Kidney tubule cell (primary cell): ENCODE measurements at regions not wholly inside any gene's neighbourhood (a gene's known extent, or its start where the extent isn't known, plus 50 kb on each side); places are given as distances from the start of the nearest gene placed in this dataset.
A peak's percentile ranks its signal among the peaks of the same experiment; 100 is the strongest.
"Not testable (repeated sequence)": the region's sequence is repeated elsewhere in the genome, so short reads cannot be mapped to it uniquely, and the experiment has no call there.

ENCODE experiments used
- DNase-seq: peaks from one replicate; pipeline ENCODE4 v3.0.0-alpha.2; 2018; ENCODE audit warnings: low spot score

- no peak for DNase-seq
Measured at GRCh38 chr5:23721336-23721735, 213.9 kb downstream of the PRDM9 start.

- DNase-seq = no peak
Measured at GRCh38 chr5:23727271-23727670, 219.9 kb downstream of the PRDM9 start.

GRCh38 chr5:23730023-23730422 lies 222.6 kb downstream of the PRDM9 start:
- DNase-seq = no peak

- no peak for DNase-seq
Measured at GRCh38 chr5:23740029-23740428, 232.6 kb downstream of the PRDM9 start.

- no peak for DNase-seq
Measured at GRCh38 chr5:23742701-23743100, 235.3 kb downstream of the PRDM9 start.

- no peak for DNase-seq
Measured at GRCh38 chr5:23755906-23756305, 248.5 kb downstream of the PRDM9 start.

- DNase-seq = no peak
Measured at GRCh38 chr5:23756779-23757178, 249.4 kb downstream of the PRDM9 start.

GRCh38 chr5:23763170-23763569 lies 255.8 kb downstream of the PRDM9 start:
- no peak for DNase-seq

- DNase-seq = no peak
Measured at GRCh38 chr5:23776684-23777083, 269.3 kb downstream of the PRDM9 start.

- DNase-seq = not testable (repeated sequence)
Measured at GRCh38 chr5:23800307-23800706, 292.9 kb downstream of the PRDM9 start.

GRCh38 chr5:23820765-23821471 lies 313.5 kb downstream of the PRDM9 start:
- DNase-seq = peak; percentile 64

- DNase-seq = no peak
Measured at GRCh38 chr5:23823521-23823920, 316.1 kb downstream of the PRDM9 start.

- DNase-seq = no peak
Measured at GRCh38 chr5:23825196-23825595, 317.8 kb downstream of the PRDM9 start.

- DNase-seq = no peak
Measured at GRCh38 chr5:23840083-23840482, 332.7 kb downstream of the PRDM9 start.

- DNase-seq = no peak
Measured at GRCh38 chr5:23864786-23865185, 357.4 kb downstream of the PRDM9 start.

GRCh38 chr5:23877847-23878246 lies 370.4 kb downstream of the PRDM9 start:
- no peak for DNase-seq

GRCh38 chr5:23884405-23885031 lies 377.1 kb downstream of the PRDM9 start:
- DNase-seq = no peak

- no peak for DNase-seq
Measured at GRCh38 chr5:23893561-23893960, 386.2 kb downstream of the PRDM9 start.

- no peak for DNase-seq
Measured at GRCh38 chr5:23895614-23896013, 388.2 kb downstream of the PRDM9 start.

- DNase-seq = no peak
Measured at GRCh38 chr5:23930985-23931384, 423.6 kb downstream of the PRDM9 start.

GRCh38 chr5:23951261-23951928 lies 444.0 kb downstream of the PRDM9 start:
- DNase-seq = not testable (repeated sequence)

GRCh38 chr5:23963449-23963848 lies 456.0 kb downstream of the PRDM9 start:
- DNase-seq = no peak

GRCh38 chr5:23977365-23977764 lies 470.0 kb downstream of the PRDM9 start:
- no peak for DNase-seq
